HepG2 (cell line): ENCODE measurements at regions not wholly inside any gene's neighbourhood (a gene's known extent, or its start where the extent isn't known, plus 50 kb on each side); places are given as distances from the start of the nearest gene placed in this dataset.

Source experiments
- ATAC-seq: fragments of 200-7000 bp; cut with Tn5 transposase; 3 replicates; pipeline ENCODE4 v1.9.1; 2020; ENCODE audit warnings: mild to moderate bottlenecking, moderate library complexity
- BruUV-seq: library from RNA; stranded (reverse); fragments of 400-500 nt; replicated peaks from 2 replicates; lab custom pipeline; 2021; lab: Mats Ljungman, UMichigan
- CTCF ChIA-PET: fragments of 300-600 bp; formaldehyde crosslinking; extraction: SDS; loops from one replicate; lab custom pipeline; 2021; ENCODE audit warnings: low total read pairs, inconsistent platforms, low intra/inter-chr PET ratio; lab: Yijun Ruan, JAX
- POLR2A ChIA-PET: fragments of 350-600 bp; sonication (Branson Sonifier 250); formaldehyde crosslinking; loops from one replicate; lab custom pipeline; 2020; ENCODE audit warnings: antibody characterized with exemption, inconsistent platforms; lab: Yijun Ruan, JAX
- DNase-seq: peaks from one replicate; pipeline ENCODE4 v3.0.0-alpha.2; 2015; ENCODE audit warnings: low spot score
- FAIRE-seq: peaks from 3 replicates; lab custom pipeline; 2011; peaks lifted over from hg19 to GRCh38; lab: Jason Lieb, UNC
- H2AFZ ChIP-seq: one replicate; pipeline ENCODE4 v1.6.1; 2011; ENCODE audit warnings: low read length, inconsistent platforms
- H3K27ac ChIP-seq: fragments of 300-600 bp; 3 replicates; pipeline ENCODE4 v1.8.0; 2011; ENCODE audit warnings: mixed run types, mild to moderate bottlenecking, mixed read lengths, low read length, inconsistent platforms; ENCODE audit not compliant: insufficient read depth; ENCODE audit errors: extremely low read length
- H3K27me3 ChIP-seq, 2 experiments: fragments of 200-600 bp in 1 of 2; 2 replicates in 1 of 2; 3 replicates in 1 of 2; pipeline versions ENCODE4 v1.6.0 to v1.8.0; 2011; ENCODE audit warnings: low read length in 2 of 2, mild to moderate bottlenecking in 2 of 2, moderate library complexity in 2 of 2, inconsistent platforms in 1 of 2; ENCODE audit not compliant: insufficient read depth in 2 of 2, control insufficient read depth in 1 of 2
- H3K36me3 ChIP-seq, 2 experiments: fragments of 200-600 bp in 1 of 2; replicated peaks in 1 of 2; 2 replicates in 1 of 2; 3 replicates in 1 of 2; pipeline versions ENCODE4 v1.5.1 to v1.8.0; 2011; ENCODE audit warnings: low read length in 2 of 2, inconsistent platforms in 1 of 2; ENCODE audit not compliant: insufficient read depth in 2 of 2, control insufficient read depth in 1 of 2
- H3K4me1 ChIP-seq: 2 replicates; pipeline ENCODE4 v1.5.1; 2012; ENCODE audit warnings: low read length, inconsistent platforms; ENCODE audit not compliant: insufficient read depth
- H3K4me2 ChIP-seq: 2 replicates; pipeline ENCODE4 v1.6.0; 2011; ENCODE audit warnings: low read depth, low read length, inconsistent platforms
- H3K4me3 ChIP-seq, 3 experiments: fragments of 200-600 bp in 1 of 3; sonication (generic), shearing (Covaris generic) in 1 of 3; replicated peaks in 1 of 3; 2 replicates each; pipeline ENCODE4 v1.5.1; 2011 to 2016; ENCODE audit warnings: low read length in 3 of 3, inconsistent platforms in 2 of 3, low read depth in 2 of 3, mild to moderate bottlenecking in 2 of 3, control low read depth in 1 of 3, mixed read lengths in 1 of 3; ENCODE audit not compliant: insufficient read depth in 1 of 3
- H3K79me2 ChIP-seq: one replicate; pipeline ENCODE4 v1.6.1; 2011; ENCODE audit warnings: low read length, inconsistent platforms; ENCODE audit not compliant: insufficient read depth
- H3K9ac ChIP-seq: 2 replicates; pipeline ENCODE4 v1.6.0; 2011; ENCODE audit warnings: mild to moderate bottlenecking, low read depth, low read length, inconsistent platforms; ENCODE audit not compliant: insufficient read depth
- H3K9me3 ChIP-seq: 2 replicates; pipeline ENCODE4 v1.5.1; 2012; ENCODE audit warnings: mild to moderate bottlenecking, low read length
- H4K20me1 ChIP-seq: 2 replicates; pipeline ENCODE4 v1.6.0; 2011; ENCODE audit warnings: inconsistent platforms, mild to moderate bottlenecking, low read length, moderate library complexity; ENCODE audit not compliant: insufficient read depth
- AGO1 ChIP-seq: fragments of 200-400 bp; formaldehyde crosslinking; IDR thresholded peaks from 2 replicates; pipeline ENCODE4 v1.6.1; 2017; ENCODE audit warnings: mild to moderate bottlenecking, low read depth, low read length, moderate library complexity; ENCODE audit not compliant: poor library complexity, severe bottlenecking
- DMAP1 ChIP-seq: IDR thresholded peaks from 2 replicates; pipeline ENCODE4 v1.6.1; 2016
- E2F5 ChIP-seq: sonication (generic); formaldehyde crosslinking; conservative IDR thresholded peaks from 2 replicates; pipeline ENCODE4 v1.4.0; 2020; ENCODE audit warnings: missing genetic modification reagents
- FOSL2 ChIP-seq: sonication (generic); formaldehyde crosslinking; IDR thresholded peaks from 2 replicates; pipeline ENCODE4 v1.4.0; 2020; ENCODE audit warnings: missing genetic modification reagents
- HES4 ChIP-seq: sonication (generic); formaldehyde crosslinking; IDR thresholded peaks from 2 replicates; pipeline ENCODE4 v1.9.0; 2021; ENCODE audit warnings: mild to moderate bottlenecking, missing genetic modification reagents, borderline replicate concordance
- KMT2B ChIP-seq: IDR thresholded peaks from 2 replicates; pipeline ENCODE4 v1.6.1; 2016; ENCODE audit warnings: missing genetic modification reagents, missing compliant biosample characterization
- PRDM10 ChIP-seq: sonication (generic); formaldehyde crosslinking; IDR thresholded peaks from 2 replicates; pipeline ENCODE4 v1.4.0; 2020; ENCODE audit warnings: low read depth, missing genetic modification reagents
- ZFP90 ChIP-seq: sonication (generic); formaldehyde crosslinking; IDR thresholded peaks from 2 replicates; pipeline ENCODE4 v1.8.0; 2022; ENCODE audit warnings: missing genetic modification reagents, mild to moderate bottlenecking, inconsistent platforms, borderline replicate concordance
- ZNF430 ChIP-seq: sonication (generic); formaldehyde crosslinking; IDR thresholded peaks from 2 replicates; pipeline ENCODE4 v1.9.0; 2021; ENCODE audit warnings: mild to moderate bottlenecking, missing genetic modification reagents
- ZNF512 ChIP-seq: sonication (generic); formaldehyde crosslinking; IDR thresholded peaks from 2 replicates; pipeline ENCODE4 v1.4.0; 2020; ENCODE audit warnings: mild to moderate bottlenecking, missing genetic modification reagents
- WGBS: methylation state at CpG from one replicate; pipeline ENCODE4 v1.1.6; 2017; ENCODE audit warnings: low lambda C conversion rate; 5-methylcytosine and 5-hydroxymethylcytosine counted together
- in situ Hi-C: cut with HindIII; loops from 2 replicates; pipeline ENCODE4 v1.10.0; 2017; ENCODE audit warnings: low pct_unique_long_range_greater_than_20kb; ENCODE audit not compliant: extremely low pct_ligation_motif_present
- intact Hi-C: fragments of 100-400 bp; cut with micrococcal nuclease; formaldehyde crosslinking; loops from one replicate; pipeline ENCODE4 v1.10.0; 2022; ENCODE audit not compliant: unreplicated experiment

- TF ChIP-seq ZFP90 (CRISPR knock-in tag) (no peak), KMT2B (no peak)
Observed at GRCh38 chr11:19442554-19442910, 201.8 kb upstream of the E2F8 start (continued).

GRCh38 chr11:19441752-19442553, 201.2 kb upstream of the E2F8 start:
- no peak overlapping the region for H3K27ac ChIP-seq
- in situ Hi-C loops (no loop called here), intact Hi-C loops (no loop called here)
- POLR2A ChIA-PET = no interaction called here
- no peak overlapping the region for H3K4me2 ChIP-seq
- H2AFZ ChIP-seq = no peak overlapping the region
- CTCF ChIA-PET = no interaction called here
- H3K9ac ChIP-seq = no peak overlapping the region
- BruUV-seq = no TSS peak
- no peak overlapping the region for H3K4me3 ChIP-seq
- FAIRE-seq (no peak), ATAC-seq (no peak)
- no peaks in the 10 kb centered on the region for H3K9me3 ChIP-seq
- H3K36me3 ChIP-seq = no peaks in the 10 kb centered on the region
- WGBS = 25% methylated on average over 11 of the region's 11 CpGs
- no peaks in the 10 kb centered on the region for H3K4me1 ChIP-seq
- H4K20me1 ChIP-seq = no peaks in the 10 kb centered on the region
- no peaks in the 10 kb centered on the region for H3K79me2 ChIP-seq
- H3K27me3 ChIP-seq = no peaks in the 10 kb centered on the region
- no peak for TF ChIP-seq DMAP1 (CRISPR knock-in tag)
- TF ChIP-seq FOSL2 (CRISPR knock-in tag) = 0 out of 2 replicates have a peak, but pooled peaks have one; percentile 20
- TF ChIP-seq, all 625 proteins: peak for 1
- no peak for DNase-seq

- Histone ChIP-seq H3K9me3 (no peaks in the 10 kb centered on the region), H3K27me3 (no peaks in the 10 kb centered on the region), H3K79me2 (no peaks in the 10 kb centered on the region), H2AFZ (no peak overlapping the region), H3K4me1 (no peaks in the 10 kb centered on the region), H3K27ac (no peak overlapping the region), H4K20me1 (no peaks in the 10 kb centered on the region), H3K4me3 (no peak overlapping the region), H3K9ac (no peak overlapping the region), H3K4me2 (no peak overlapping the region), H3K36me3 (no peaks in the 10 kb centered on the region)
- BruUV-seq = no TSS peak
- intact Hi-C loops = no loop called here
- in situ Hi-C loops = no loop called here
- CTCF ChIA-PET = no interaction called here
- POLR2A ChIA-PET = no interaction called here
- no peak for FAIRE-seq
- ATAC-seq = no peak
- WGBS = 10% methylated on average over 3 of the region's 3 CpGs
- DNase-seq = no peak
- TF ChIP-seq AGO1 = no peak
- no peak for TF ChIP-seq PRDM10 (CRISPR knock-in tag)
- TF ChIP-seq E2F5 (CRISPR knock-in tag) = no peak
- TF ChIP-seq ZNF512 (CRISPR knock-in tag) = no peak
- TF ChIP-seq HES4 (CRISPR knock-in tag) = no peak
- TF ChIP-seq ZNF430 (CRISPR knock-in tag) = no peak
Observed at GRCh38 chr11:19441288-19441687, 200.5 kb upstream of the E2F8 start.
